Breast epithelium (tissue), 4 donors: ENCODE measurements at regions not wholly inside any gene's neighbourhood (a gene's known extent, or its start where the extent isn't known, plus 50 kb on each side); places are given as distances from the start of the nearest gene placed in this dataset.

Experiments used
- DNase-seq, 2 donors: peaks; one replicate each; pipeline ENCODE4 v3.0.0-alpha.2; 2019; ENCODE audit warnings: low spot score in 2 of 2
- H3K27ac ChIP-seq, 2 donors: fragments of 200-600 bp; sonication (generic) in 1 of 2; one replicate each; pipeline ENCODE4 v1.5.1; 2016 to 2019; ENCODE audit warnings: mild to moderate bottlenecking in 1 of 2
- H3K27me3 ChIP-seq, 2 donors: fragments of 200-600 bp; sonication (generic) in 1 of 2; one replicate each; pipeline versions ENCODE4 v1.5.1 to v1.6.0; 2017 to 2019; ENCODE audit warnings: control low read depth in 1 of 2, mild to moderate bottlenecking in 1 of 2
- H3K36me3 ChIP-seq: fragments of 200-600 bp; one replicate; pipeline ENCODE4 v1.5.1; 2019
- H3K4me1 ChIP-seq, 2 donors: fragments of 200-600 bp; sonication (generic); one replicate each; pipeline ENCODE4 v1.5.1; 2016 to 2019; ENCODE audit warnings: control low read depth in 1 of 2
- H3K4me3 ChIP-seq, 3 donors: fragments of 200-600 bp; sonication (generic); 1 replicate in 2 of 3; 2 replicates in 1 of 3; pipeline ENCODE4 v1.5.1; 2016 to 2019; ENCODE audit warnings: mild to moderate bottlenecking in 3 of 3, moderate library complexity in 2 of 3
- H3K9me3 ChIP-seq, 2 donors: fragments of 200-600 bp; sonication (generic) in 1 of 2; one replicate each; pipeline ENCODE4 v1.5.1; 2016 to 2019; ENCODE audit warnings: control low read depth in 1 of 2
- CTCF ChIP-seq, 3 donors: fragments of 450-650 bp; IDR thresholded peaks; one replicate each; pipeline ENCODE4 v1.5.1; 2016 to 2017; ENCODE audit warnings: antibody characterized with exemption in 3 of 3, mild to moderate bottlenecking in 3 of 3, moderate library complexity in 3 of 3
- POLR2A ChIP-seq: fragments of 450-650 bp; IDR thresholded peaks from one replicate; pipeline ENCODE4 v1.6.1; 2016; ENCODE audit warnings: antibody characterized with exemption, mild to moderate bottlenecking, moderate library complexity
- POLR2AphosphoS5 ChIP-seq, 3 donors: sonication (generic); formaldehyde crosslinking; IDR thresholded peaks; one replicate each; pipeline ENCODE4 v1.6.1; 2017; ENCODE audit warnings: antibody characterized with exemption in 3 of 3
- intact Hi-C: fragments of 100-400 bp; cut with DNase I; formaldehyde crosslinking; loops from one replicate; pipeline ENCODE4 v1.15.1; 2023; ENCODE audit warnings: low total_unique reads

GRCh38 chr1:106439475-106439874, 617.0 kb upstream of the PRMT6 start:
- H3K4me3 ChIP-seq = no peak overlapping the region
- no peaks in the 10 kb centered on the region for H3K4me1 ChIP-seq
- intact Hi-C loops = no loop called here
- H3K27me3 ChIP-seq = no peaks in the 10 kb centered on the region
- DNase-seq = no peak
- H3K27ac ChIP-seq = no peak overlapping the region
- no peaks in the 10 kb centered on the region for H3K36me3 ChIP-seq
- no peaks in the 10 kb centered on the region for H3K9me3 ChIP-seq
- TF ChIP-seq POLR2AphosphoS5 (IDR thresholded peaks at IDR 0.05) (no peak), POLR2A (no peak), CTCF (IDR thresholded peaks at IDR 0.05) (no peak)

GRCh38 chr1:106447466-106447865, 609.0 kb upstream of the PRMT6 start:
- no peaks in the 10 kb centered on the region for H3K36me3 ChIP-seq
- intact Hi-C loops = no loop called here

GRCh38 chr1:106456832-106457231, 599.6 kb upstream of the PRMT6 start:
- DNase-seq = no peak
- Histone ChIP-seq H3K4me3 (no peak overlapping the region), H3K4me1 (no peaks in the 10 kb centered on the region), H3K36me3 (no peaks in the 10 kb centered on the region), H3K27me3 (no peaks in the 10 kb centered on the region), H3K27ac (no peak overlapping the region), H3K9me3 (no peaks in the 10 kb centered on the region)
- intact Hi-C loops = no loop called here
- TF ChIP-seq CTCF (IDR thresholded peaks at IDR 0.05) (no peak), POLR2AphosphoS5 (IDR thresholded peaks at IDR 0.05) (no peak), POLR2A (no peak)

More at GRCh38 chr1:106447466-106447865, 609.0 kb upstream of the PRMT6 start:
- H3K27me3 ChIP-seq = no peaks in the 10 kb centered on the region
- no peak overlapping the region for H3K27ac ChIP-seq
- no peak for DNase-seq
- no peaks in the 10 kb centered on the region for H3K9me3 ChIP-seq
- TF ChIP-seq CTCF (IDR thresholded peaks at IDR 0.05) (no peak), POLR2AphosphoS5 (IDR thresholded peaks at IDR 0.05) (no peak), POLR2A (no peak)
- no peak overlapping the region for H3K4me3 ChIP-seq
- H3K4me1 ChIP-seq = no peaks in the 10 kb centered on the region

GRCh38 chr1:106457368-106457767, 599.1 kb upstream of the PRMT6 start:
- no peaks in the 10 kb centered on the region for H3K4me1 ChIP-seq
- no peak overlapping the region for H3K4me3 ChIP-seq
- DNase-seq = no peak
- no peaks in the 10 kb centered on the region for H3K36me3 ChIP-seq
- no peak overlapping the region for H3K27ac ChIP-seq
- no peaks in the 10 kb centered on the region for H3K9me3 ChIP-seq
- no peaks in the 10 kb centered on the region for H3K27me3 ChIP-seq
- TF ChIP-seq CTCF (IDR thresholded peaks at IDR 0.05) (no peak), POLR2A (no peak), POLR2AphosphoS5 (IDR thresholded peaks at IDR 0.05) (no peak)
- intact Hi-C loops = no loop called here

GRCh38 chr1:106458866-106459265, 597.6 kb upstream of the PRMT6 start:
- Histone ChIP-seq H3K36me3 (no peaks in the 10 kb centered on the region), H3K27me3 (no peaks in the 10 kb centered on the region), H3K9me3 (no peaks in the 10 kb centered on the region), H3K27ac (no peak overlapping the region), H3K4me1 (no peaks in the 10 kb centered on the region), H3K4me3 (no peak overlapping the region)
- no peak for DNase-seq
- TF ChIP-seq POLR2A (no peak), CTCF (IDR thresholded peaks at IDR 0.05) (no peak)
- intact Hi-C loops = no loop called here
